Right lobe of liver (tissue), 6 donors: ENCODE measurements at regions not wholly inside any gene's neighbourhood (a gene's known extent, or its start where the extent isn't known, plus 50 kb on each side); places are given as distances from the start of the nearest gene placed in this dataset.

Experiments used
- ATAC-seq, 4 donors: fragments of 200-7000 bp; cut with Tn5 transposase; one replicate each; pipeline ENCODE4 v1.9.1; 2020; ENCODE audit warnings: mild to moderate bottlenecking in 4 of 4, moderate library complexity in 4 of 4
- DNase-seq, 3 donors: peaks; one replicate each; pipeline ENCODE4 v3.0.0-alpha.2; 2020
- H3K27ac ChIP-seq, 3 donors: fragments of 200-600 bp; one replicate each; pipeline ENCODE4 v1.8.0; 2022
- H3K27me3 ChIP-seq, 2 donors: fragments of 200-600 bp; one replicate each; pipeline ENCODE4 v1.8.0; 2022
- H3K36me3 ChIP-seq, 4 donors: fragments of 200-600 bp; sonication (generic) in 1 of 4; one replicate each; pipeline versions ENCODE4 v1.5.1 to v1.8.0; 2017 to 2022; ENCODE audit warnings: control low read depth in 1 of 4
- H3K4me1 ChIP-seq, 4 donors: fragments of 200-600 bp; sonication (generic) in 1 of 4; one replicate each; pipeline versions ENCODE4 v1.5.1 to v1.8.0; 2017 to 2022; ENCODE audit warnings: control low read depth in 1 of 4
- H3K4me3 ChIP-seq, 3 donors: fragments of 200-600 bp; one replicate each; pipeline ENCODE4 v1.8.0; 2022
- H3K9me3 ChIP-seq, 4 donors: fragments of 200-600 bp; sonication (generic) in 1 of 4; one replicate each; pipeline versions ENCODE4 v1.5.1 to v1.8.0; 2017 to 2022; ENCODE audit warnings: control low read depth in 1 of 4
- POLR2A ChIP-seq: fragments of 450-650 bp; IDR thresholded peaks from one replicate; pipeline ENCODE4 v1.6.1; 2017; ENCODE audit warnings: antibody characterized with exemption, mild to moderate bottlenecking
- WGBS: methylation state at CpG from one replicate; pipeline ENCODE4 v1.1.6; 2018; ENCODE audit warnings: low coverage, low lambda C conversion rate; ENCODE audit not compliant: insufficient coverage; ENCODE audit errors: missing lambda C conversion rate; 5-methylcytosine and 5-hydroxymethylcytosine counted together
- intact Hi-C, 2 donors: fragments of 100-400 bp; cut with DNase I; formaldehyde crosslinking; loops; one replicate each; pipeline versions ENCODE4 v1.11.2 to v1.14.1; 2022
- TF ChIP-seq, protein P1 (sequence below), 4 donors: fragments of 200-600 bp in 3 of 4; fragments of 450-650 bp in 1 of 4; IDR thresholded peaks; one replicate each; pipeline versions ENCODE4 v1.5.1 to v1.8.0; 2016 to 2022; ENCODE audit warnings: antibody characterized with exemption in 4 of 4, mild to moderate bottlenecking in 2 of 4
- donor health status: DM: no; HTN: yes; CAD: no.
- donor health status: DM: no; HTN: no; CAD: no.
- donor health status: DM: no; HTN: no; CAD: no.
- donor health status: DM: no; HTN: yes; CAD: no.
- donor health status: DM: no; HTN: yes; CAD: no.

DNA sequence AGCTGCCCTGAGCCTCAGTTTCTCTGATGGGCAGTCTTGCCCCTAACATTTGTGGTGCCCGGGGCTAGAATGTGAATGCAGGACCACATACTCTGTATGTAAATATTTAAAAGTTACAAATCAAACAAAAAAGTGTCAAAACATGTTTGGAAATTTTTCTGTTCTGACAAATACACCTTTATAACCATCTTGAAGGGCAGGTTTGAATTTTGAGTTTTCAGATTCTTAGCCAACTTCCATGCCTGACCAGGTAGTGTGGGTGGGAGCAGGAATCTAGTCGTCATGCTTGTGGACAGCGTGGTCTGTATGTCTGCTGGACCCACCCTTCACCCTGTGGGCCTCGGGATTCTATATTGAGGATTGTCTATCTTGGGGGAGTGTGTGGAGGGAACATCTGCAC is 325.1 kb downstream of the SOX4 start:
- 64% methylated on average over 4 of the region's 4 CpGs for WGBS

DNA sequence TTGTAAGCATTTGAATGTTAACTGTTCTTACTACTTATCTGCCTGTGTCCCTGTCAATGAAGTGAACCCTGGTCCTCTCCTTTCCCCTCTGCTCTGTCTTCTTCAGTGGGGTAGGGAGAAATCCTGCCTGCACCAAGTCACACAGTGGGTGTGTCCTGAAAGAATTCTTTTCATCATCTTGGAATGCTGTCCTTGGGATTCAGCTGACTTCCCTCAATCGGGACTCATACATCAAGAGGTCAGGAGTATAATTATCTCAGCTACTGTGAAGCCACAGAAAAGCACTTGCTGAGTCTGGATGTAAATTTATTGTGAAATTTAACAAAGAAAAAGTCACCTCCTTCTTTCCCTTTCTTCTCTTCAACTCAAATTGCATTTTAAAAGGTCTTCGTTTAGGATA is 328.5 kb downstream of the SOX4 start:
- no peaks in the 10 kb centered on the region for H3K27me3 ChIP-seq
- H3K4me1 ChIP-seq: no peaks in the 10 kb centered on the region
- no peaks in the 10 kb centered on the region for H3K36me3 ChIP-seq
- H3K4me3 ChIP-seq: no peak overlapping the region
- ATAC-seq (no peak), DNase-seq (no peak)
- no peaks in the 10 kb centered on the region for H3K9me3 ChIP-seq
- intact Hi-C loops: no loop called here
- no peak for TF ChIP-seq POLR2A
- TF ChIP-seq, protein P1, sequence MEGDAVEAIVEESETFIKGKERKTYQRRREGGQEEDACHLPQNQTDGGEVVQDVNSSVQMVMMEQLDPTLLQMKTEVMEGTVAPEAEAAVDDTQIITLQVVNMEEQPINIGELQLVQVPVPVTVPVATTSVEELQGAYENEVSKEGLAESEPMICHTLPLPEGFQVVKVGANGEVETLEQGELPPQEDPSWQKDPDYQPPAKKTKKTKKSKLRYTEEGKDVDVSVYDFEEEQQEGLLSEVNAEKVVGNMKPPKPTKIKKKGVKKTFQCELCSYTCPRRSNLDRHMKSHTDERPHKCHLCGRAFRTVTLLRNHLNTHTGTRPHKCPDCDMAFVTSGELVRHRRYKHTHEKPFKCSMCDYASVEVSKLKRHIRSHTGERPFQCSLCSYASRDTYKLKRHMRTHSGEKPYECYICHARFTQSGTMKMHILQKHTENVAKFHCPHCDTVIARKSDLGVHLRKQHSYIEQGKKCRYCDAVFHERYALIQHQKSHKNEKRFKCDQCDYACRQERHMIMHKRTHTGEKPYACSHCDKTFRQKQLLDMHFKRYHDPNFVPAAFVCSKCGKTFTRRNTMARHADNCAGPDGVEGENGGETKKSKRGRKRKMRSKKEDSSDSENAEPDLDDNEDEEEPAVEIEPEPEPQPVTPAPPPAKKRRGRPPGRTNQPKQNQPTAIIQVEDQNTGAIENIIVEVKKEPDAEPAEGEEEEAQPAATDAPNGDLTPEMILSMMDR (IDR thresholded peaks at IDR 0.05): no peak
- WGBS: 42% methylated on average over 2 of the region's 2 CpGs
- H3K27ac ChIP-seq: no peak overlapping the region

More for the DNA sequence above, 325.1 kb downstream of the SOX4 start:
- Histone ChIP-seq H3K9me3 (no peaks in the 10 kb centered on the region), H3K27me3 (no peaks in the 10 kb centered on the region), H3K27ac (no peak overlapping the region), H3K4me3 (no peak overlapping the region), H3K36me3 (no peaks in the 10 kb centered on the region), H3K4me1 (no peaks in the 10 kb centered on the region)
- no peak for ATAC-seq
- intact Hi-C loops: no loop called here
- TF ChIP-seq, protein P1 (IDR thresholded peaks at IDR 0.05): no peak
- no peak for TF ChIP-seq POLR2A
- DNase-seq: no peak

DNA sequence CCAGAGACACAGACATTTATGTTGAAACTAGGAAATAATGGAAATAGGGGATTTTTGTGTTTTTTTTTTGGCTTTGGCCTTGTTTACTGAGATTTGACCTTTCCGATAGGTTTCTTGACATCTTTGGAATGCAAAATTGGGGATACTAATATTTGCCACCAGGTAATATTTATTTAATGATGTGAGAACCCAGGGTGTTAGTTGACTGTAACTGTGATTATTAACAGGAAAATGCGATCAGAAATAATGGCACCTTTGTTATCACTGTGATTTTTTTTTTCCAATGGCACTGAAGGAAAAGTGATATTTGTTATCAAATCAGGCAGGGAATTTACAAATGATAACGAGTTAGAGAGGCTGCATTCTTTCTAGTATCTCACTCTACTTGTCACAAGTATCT is 330.5 kb downstream of the SOX4 start:
- WGBS: 57% methylated on average over 3 of the region's 3 CpGs
- no peak for TF ChIP-seq POLR2A
- TF ChIP-seq, protein P1 (IDR thresholded peaks at IDR 0.05): no peak
- Histone ChIP-seq H3K4me1 (peaks cover 0 to 5% (median 0%) of the 10 kb centered on the region in 4 donors), H3K36me3 (no peaks in the 10 kb centered on the region), H3K4me3 (no peak overlapping the region), H3K27ac (no peak overlapping the region), H3K9me3 (no peaks in the 10 kb centered on the region), H3K27me3 (no peaks in the 10 kb centered on the region)
- intact Hi-C loops: no loop called here
- ATAC-seq (no peak), DNase-seq (no peak)

DNA sequence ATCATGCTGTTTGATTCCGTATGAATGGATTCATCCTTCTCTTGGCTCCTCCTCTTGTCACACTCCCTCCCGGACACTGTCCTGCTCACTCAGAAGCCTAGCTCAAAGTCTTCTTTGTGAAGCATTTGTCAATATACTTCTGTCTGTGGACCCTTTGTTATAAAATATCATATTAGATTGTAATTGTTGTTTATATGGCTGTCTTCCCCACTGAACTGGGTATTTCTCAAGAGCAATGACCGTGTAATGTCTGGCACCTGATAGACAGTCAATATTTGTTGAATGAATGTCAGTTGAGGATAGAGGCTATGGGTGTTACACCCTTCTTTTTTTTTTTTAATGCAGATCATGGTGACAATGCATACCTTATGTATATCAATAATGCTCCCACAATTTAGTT is 335.3 kb downstream of the SOX4 start:
- Histone ChIP-seq H3K27ac (no peak overlapping the region), H3K27me3 (no peaks in the 10 kb centered on the region), H3K4me1 (peaks cover 0 to 8% (median 0%) of the 10 kb centered on the region in 4 donors), H3K36me3 (no peaks in the 10 kb centered on the region), H3K4me3 (no peak overlapping the region), H3K9me3 (no peaks in the 10 kb centered on the region)
- no peak for TF ChIP-seq POLR2A
- TF ChIP-seq, protein P1 (IDR thresholded peaks at IDR 0.05): no peak
- intact Hi-C loops: no loop called here
- WGBS: 13% methylated on average over 3 of the region's 3 CpGs
- peak in 3 of 4 donors; percentile 48 to 79 (median 72) for ATAC-seq
- DNase-seq: no peak
